HepG2 (cell line): ENCODE measurements at regions not wholly inside any gene's neighbourhood (a gene's known extent, or its start where the extent isn't known, plus 50 kb on each side); places are given as distances from the start of the nearest gene placed in this dataset.

Experiments
- POLR2AphosphoS5 ChIP-seq: IDR thresholded peaks from 2 replicates; pipeline ENCODE4 v1.6.1; 2012; ENCODE audit warnings: low read depth, low read length
- TF ChIP-seq, protein P1 (sequence below): sonication (generic); formaldehyde crosslinking; IDR thresholded peaks from 2 replicates; pipeline ENCODE4 v1.4.0; 2020; ENCODE audit warnings: missing genetic modification reagents
- TF ChIP-seq, protein P2 (sequence below): sonication (generic); formaldehyde crosslinking; IDR thresholded peaks from 2 replicates; pipeline ENCODE4 v1.5.0; 2020; ENCODE audit warnings: mild to moderate bottlenecking, missing genetic modification reagents, moderate library complexity
- TF ChIP-seq, protein P3 (sequence below): sonication (generic); formaldehyde crosslinking; IDR thresholded peaks from 2 replicates; pipeline ENCODE4 v1.8.1; 2023; ENCODE audit warnings: missing genetic modification reagents, inconsistent platforms, borderline replicate concordance

DNA sequence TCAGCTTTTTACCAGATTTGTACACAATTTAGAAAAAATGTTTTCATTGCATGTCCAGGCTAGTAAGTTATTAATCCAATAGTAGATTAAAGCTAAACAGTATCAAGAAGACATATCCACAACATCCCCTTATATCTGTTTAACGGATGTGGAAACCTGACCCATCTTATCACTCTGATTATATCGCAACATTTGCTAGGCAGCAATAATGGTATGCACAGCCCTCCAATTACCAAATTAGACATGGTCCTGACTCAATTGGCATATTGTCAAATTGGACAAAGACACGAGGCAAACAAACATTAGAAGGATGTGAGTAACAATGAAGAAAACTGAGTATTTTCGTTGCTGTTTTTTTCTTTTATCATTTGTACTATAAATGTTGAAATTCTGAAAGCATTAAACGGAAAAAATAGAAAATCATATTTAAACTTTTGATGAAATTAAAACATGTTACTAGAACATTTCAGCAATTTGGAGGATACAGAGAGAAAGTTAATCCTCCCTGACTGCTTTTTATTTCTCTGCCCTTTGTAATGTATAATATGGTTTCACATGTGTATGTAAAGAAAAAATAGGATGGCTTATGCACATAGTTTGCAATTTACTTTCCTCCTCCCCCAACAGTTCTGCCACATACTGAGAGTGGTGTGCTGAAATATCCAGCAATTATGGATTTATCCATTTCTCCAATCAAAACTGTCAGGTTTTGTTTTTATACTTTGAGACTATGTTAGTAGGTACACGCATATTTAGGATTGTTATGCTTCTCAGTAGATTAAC, 633.7 kb downstream of the ZIC1 start:
- TF ChIP-seq, protein P1, sequence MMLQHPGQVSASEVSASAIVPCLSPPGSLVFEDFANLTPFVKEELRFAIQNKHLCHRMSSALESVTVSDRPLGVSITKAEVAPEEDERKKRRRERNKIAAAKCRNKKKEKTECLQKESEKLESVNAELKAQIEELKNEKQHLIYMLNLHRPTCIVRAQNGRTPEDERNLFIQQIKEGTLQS = no peak
- TF ChIP-seq, protein P2, sequence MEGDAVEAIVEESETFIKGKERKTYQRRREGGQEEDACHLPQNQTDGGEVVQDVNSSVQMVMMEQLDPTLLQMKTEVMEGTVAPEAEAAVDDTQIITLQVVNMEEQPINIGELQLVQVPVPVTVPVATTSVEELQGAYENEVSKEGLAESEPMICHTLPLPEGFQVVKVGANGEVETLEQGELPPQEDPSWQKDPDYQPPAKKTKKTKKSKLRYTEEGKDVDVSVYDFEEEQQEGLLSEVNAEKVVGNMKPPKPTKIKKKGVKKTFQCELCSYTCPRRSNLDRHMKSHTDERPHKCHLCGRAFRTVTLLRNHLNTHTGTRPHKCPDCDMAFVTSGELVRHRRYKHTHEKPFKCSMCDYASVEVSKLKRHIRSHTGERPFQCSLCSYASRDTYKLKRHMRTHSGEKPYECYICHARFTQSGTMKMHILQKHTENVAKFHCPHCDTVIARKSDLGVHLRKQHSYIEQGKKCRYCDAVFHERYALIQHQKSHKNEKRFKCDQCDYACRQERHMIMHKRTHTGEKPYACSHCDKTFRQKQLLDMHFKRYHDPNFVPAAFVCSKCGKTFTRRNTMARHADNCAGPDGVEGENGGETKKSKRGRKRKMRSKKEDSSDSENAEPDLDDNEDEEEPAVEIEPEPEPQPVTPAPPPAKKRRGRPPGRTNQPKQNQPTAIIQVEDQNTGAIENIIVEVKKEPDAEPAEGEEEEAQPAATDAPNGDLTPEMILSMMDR (CRISPR knock-in tag) = no peak
- TF ChIP-seq, protein P3, sequence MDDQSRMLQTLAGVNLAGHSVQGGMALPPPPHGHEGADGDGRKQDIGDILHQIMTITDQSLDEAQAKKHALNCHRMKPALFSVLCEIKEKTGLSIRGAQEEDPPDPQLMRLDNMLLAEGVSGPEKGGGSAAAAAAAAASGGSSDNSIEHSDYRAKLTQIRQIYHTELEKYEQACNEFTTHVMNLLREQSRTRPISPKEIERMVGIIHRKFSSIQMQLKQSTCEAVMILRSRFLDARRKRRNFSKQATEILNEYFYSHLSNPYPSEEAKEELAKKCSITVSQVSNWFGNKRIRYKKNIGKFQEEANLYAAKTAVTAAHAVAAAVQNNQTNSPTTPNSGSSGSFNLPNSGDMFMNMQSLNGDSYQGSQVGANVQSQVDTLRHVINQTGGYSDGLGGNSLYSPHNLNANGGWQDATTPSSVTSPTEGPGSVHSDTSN = no peak
- TF ChIP-seq POLR2AphosphoS5 = no peak
